ENCODE measurements at regions not wholly inside any gene's neighbourhood (a gene's known extent, or its start where the extent isn't known, plus 50 kb on each side); places are given as distances from the start of the nearest gene placed in this dataset.

DNA sequence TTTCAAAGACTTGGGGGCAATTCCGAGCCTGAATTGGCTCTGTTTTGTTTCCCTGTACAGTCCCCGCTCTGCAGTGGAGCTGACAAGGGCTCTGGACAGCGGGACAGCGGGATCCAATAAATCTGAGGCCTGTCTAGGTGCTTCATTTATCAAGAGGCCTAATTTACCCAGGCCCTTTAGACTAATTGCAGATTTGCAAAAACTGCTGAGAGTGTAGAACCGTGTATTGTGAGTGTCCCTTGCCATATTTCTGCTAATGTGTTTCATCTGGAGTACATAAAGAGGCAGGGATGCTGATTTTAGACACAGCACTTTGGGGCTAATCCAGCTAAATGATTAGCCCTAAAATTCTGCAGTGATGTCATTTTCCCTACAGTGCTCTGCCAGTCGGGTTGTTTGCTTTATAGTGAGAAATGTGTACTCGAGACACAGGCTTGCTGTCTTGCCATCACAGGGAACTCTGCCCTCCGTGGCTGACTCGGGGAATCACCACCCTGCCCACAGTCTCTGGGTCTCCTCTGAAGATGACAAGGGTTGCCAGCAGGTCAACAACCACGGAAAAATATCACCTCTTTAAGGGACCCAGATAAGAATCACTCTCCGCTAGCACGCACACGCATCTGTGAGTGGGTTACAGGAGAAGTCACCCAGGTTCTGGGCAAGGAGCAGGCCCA is 592.0 kb downstream of the BNC2 start:
- TF ChIP-seq, protein P1, sequence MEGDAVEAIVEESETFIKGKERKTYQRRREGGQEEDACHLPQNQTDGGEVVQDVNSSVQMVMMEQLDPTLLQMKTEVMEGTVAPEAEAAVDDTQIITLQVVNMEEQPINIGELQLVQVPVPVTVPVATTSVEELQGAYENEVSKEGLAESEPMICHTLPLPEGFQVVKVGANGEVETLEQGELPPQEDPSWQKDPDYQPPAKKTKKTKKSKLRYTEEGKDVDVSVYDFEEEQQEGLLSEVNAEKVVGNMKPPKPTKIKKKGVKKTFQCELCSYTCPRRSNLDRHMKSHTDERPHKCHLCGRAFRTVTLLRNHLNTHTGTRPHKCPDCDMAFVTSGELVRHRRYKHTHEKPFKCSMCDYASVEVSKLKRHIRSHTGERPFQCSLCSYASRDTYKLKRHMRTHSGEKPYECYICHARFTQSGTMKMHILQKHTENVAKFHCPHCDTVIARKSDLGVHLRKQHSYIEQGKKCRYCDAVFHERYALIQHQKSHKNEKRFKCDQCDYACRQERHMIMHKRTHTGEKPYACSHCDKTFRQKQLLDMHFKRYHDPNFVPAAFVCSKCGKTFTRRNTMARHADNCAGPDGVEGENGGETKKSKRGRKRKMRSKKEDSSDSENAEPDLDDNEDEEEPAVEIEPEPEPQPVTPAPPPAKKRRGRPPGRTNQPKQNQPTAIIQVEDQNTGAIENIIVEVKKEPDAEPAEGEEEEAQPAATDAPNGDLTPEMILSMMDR (IDR thresholded peaks at IDR 0.05; ENCODE audit: extremely low read depth, missing control alignments): no peak
- no peak for DNase-seq (ENCODE audit: low spot score)

DNA sequence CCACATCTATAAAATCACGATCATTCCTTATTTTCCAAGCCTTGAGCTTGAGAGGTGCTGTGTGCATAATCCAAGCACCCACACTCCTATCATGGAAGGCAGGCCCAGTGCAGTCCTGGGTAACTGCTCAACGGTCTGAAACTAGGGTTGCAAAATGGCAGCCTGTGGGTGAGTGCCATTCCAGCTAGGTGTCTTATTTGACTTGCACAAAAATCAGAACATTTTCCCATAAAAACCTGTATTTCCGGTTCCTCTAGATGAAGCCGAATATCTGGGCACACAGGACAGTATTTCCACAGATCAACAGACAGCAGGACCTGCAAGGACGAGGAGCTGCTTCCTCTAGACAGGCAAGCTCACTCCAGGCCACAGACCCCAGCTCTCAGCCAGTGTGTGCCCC is 588.8 kb downstream of the BNC2 start:
- no peak for DNase-seq (ENCODE audit: low spot score)
- TF ChIP-seq, protein P1 (IDR thresholded peaks at IDR 0.05; ENCODE audit: extremely low read depth, missing control alignments): no peak

DNA sequence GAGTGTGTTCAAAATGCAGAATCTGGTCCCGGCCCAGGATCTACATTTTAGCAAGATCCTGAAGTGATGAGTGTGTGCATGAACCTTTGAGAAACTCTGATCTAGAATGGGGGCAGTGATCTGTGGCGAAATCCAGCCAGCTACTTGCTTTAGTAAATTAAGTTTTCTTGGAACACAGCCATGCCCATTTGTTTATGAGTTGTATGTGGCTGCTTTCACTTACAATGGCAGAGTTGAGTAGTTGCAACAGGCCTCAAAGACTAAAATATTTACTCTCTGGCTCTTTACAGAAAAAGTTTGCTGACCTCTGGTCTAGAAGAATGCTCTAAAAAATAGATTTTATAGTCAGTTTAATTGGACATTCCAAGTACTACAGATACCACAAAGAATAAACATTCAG is 588.3 kb downstream of the BNC2 start:
- no peak for DNase-seq (ENCODE audit: low spot score)
- TF ChIP-seq, protein P1 (IDR thresholded peaks at IDR 0.05; ENCODE audit: extremely low read depth, missing control alignments): no peak

DNA sequence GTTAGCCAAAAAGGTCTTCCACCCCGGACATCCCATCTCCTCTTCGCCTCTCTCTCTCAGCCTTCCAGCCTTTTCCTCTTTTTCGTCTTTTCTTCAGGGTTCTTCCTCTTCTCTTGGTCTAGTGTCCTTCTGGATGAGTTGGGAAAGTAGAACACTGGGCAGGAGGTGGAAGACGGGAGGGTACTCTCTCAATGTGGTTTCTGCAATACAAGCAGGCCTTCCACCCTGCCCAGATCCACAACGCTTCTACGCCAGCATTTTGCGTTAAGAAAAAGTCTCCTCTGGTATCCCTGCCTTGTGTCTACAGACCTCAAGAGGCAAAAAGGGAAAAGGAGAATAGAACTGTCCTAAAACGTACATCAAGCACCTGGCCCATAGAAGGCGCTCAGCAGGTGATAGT is 587.8 kb downstream of the BNC2 start:
- no peak for DNase-seq (ENCODE audit: low spot score)

DNA sequence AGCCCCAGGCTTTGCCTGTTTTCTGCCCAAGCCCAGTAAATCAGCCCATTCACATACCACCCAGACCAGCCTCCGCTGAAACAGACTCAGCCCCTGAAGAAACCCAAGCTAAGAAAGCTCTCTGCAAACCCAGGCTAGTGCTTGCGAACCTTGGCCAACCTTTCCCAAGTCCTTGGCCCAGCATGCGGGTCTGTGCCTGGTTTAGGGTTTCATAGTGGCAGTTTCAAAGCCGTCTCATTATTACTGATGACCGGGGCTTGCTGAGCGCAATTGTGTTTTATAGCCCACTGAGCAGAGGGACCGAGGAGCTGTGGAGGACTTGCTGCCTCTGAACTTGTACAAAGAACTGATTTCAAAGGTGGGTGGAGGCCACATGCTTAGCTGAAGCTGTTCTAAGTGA is 584.3 kb downstream of the BNC2 start:
- DNase-seq (ENCODE audit: low spot score): no peak
- TF ChIP-seq, protein P1 (IDR thresholded peaks at IDR 0.05; ENCODE audit: extremely low read depth, missing control alignments): no peak

More for the DNA sequence above, 587.8 kb downstream of the BNC2 start:
- TF ChIP-seq, protein P1 (IDR thresholded peaks at IDR 0.05; ENCODE audit: extremely low read depth, missing control alignments): no peak

DNA sequence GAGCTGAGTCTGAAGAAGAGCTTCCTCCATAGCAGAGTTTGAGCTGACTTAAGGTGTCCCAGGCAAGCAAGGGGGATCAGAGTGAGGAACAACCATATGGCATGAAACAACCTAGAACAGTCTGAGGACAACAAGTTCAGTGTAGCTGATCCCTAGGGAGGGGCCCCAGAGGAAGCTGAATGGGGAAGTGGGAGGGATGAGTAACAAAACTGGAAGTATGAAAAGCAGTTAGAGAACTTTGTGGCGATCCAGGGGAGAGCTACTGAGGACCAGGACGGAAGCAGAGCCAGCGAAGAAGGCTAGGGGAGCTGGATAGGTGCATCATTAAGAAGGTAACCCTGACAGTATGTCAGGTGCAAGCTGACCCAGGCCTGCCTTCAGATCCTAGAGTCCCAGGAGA is 580.8 kb downstream of the BNC2 start:
- TF ChIP-seq, protein P1 (IDR thresholded peaks at IDR 0.05; ENCODE audit: extremely low read depth, missing control alignments): no peak
- no peak for DNase-seq (ENCODE audit: low spot score)

DNA sequence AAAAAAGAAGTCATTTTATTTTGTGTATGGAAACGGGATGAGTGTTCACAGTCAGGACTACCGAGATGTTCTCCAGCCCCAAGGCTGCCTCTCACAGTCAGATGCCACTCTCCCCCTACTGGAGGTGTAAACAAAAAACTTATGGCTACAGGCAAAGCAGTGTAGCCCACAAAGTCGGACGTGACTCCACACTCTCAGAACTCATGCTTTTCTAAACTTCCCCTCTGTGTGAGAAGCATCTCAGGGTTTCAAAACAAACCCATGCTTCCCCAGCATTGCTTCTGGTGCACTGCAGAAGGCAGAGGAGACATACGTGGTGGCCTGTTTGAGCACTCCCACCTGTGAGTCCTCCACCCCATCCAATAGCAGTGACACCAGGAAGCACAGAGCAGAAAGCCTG is 580.3 kb downstream of the BNC2 start:
- TF ChIP-seq, protein P1 (IDR thresholded peaks at IDR 0.05; ENCODE audit: extremely low read depth, missing control alignments): no peak

More for the DNA sequence above, 580.3 kb downstream of the BNC2 start:
- DNase-seq (ENCODE audit: low spot score): no peak

Data from GM20000 (cell line).